HG02884 (cell line): ENCODE measurements at regions not wholly inside any gene's neighbourhood (a gene's known extent, or its start where the extent isn't known, plus 50 kb on each side); places are given as distances from the start of the nearest gene placed in this dataset.
"Not testable (repeated sequence)": the region's sequence is repeated elsewhere in the genome, so short reads cannot be mapped to it uniquely, and the experiment has no call there.

Source experiments
- ATAC-seq: cut with Tn5 transposase; IDR thresholded peaks from one replicate; pipeline ENCODE4 v1.9.1; 2021; ENCODE audit warnings: mild to moderate bottlenecking, moderate library complexity; ENCODE audit not compliant: unreplicated experiment

- ATAC-seq, result peak; percentile 91
Observed at GRCh38 chr6:139474145-139475108, 100.0 kb upstream of the CITED2 start.

DNA sequence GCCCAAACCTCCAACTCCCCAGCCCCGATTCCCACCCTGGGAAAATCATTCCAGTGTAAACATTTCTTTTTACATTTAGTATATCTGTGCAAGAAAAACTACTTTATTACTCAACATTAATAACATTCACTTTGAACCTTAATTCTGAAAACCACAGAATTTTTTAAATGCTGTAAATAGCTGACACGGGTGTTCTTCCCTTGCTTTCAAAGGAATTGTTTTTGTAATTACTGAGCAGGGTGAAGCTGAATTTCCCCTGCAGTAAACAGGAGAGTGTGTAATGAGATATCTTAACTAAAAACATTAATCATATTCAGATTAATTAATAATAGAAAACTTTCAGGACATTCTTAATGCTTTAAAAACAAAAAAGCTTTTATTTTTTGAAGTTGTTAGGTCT, 99.3 kb upstream of the CITED2 start:
- ATAC-seq, result no peak

DNA sequence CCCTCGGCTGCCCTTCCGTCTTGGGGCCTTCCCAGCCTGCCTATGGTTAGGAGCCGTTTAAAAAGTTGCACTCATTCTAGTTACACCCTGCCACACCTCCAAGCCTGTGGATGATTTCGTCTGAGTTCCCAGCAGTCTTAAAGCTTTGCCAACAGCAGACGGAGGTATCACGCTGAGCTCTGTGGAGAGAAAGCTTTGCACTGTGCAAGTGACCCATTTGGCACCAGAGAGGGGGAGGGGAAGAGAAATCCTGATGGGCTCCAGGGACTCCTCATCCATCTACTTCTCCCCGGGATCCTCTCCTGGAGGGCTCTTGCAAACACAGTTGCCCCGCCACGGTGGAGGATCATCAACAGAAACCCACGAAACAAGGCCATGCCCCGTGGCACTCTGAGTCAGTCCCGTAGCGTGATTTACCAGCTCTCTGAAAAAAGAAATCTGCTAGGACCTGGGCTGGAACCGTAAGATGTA, 98.8 kb upstream of the CITED2 start:
- ATAC-seq, result no peak

GRCh38 chr6:139472351-139473015, 98.0 kb upstream of the CITED2 start:
- no peak for ATAC-seq

DNA sequence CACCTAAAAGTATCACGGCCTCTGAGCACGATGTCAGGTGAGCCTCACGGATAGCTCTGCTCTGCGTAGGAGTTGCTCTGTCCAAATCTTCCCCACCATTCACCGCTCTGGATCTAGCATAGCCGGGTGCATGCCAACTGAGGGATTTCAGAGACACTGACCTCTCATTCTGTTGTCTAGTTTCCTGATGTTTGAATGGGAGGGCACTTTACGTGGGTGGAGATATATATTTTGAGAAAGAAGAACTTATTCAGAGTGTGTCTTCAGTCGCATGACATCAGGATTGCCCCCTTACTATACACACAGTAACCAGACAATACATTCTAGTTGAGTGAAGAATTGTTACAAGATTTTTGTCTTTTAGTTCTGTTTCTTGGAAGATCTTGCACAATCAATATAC, 96.5 kb upstream of the CITED2 start:
- ATAC-seq, result no peak

GRCh38 chr6:139468178-139468819, 93.9 kb upstream of the CITED2 start:
- ATAC-seq, result no peak

GRCh38 chr6:139457476-139457875, 83.0 kb upstream of the CITED2 start:
- no peak for ATAC-seq

- no peak for ATAC-seq
Observed at GRCh38 chr6:139452148-139452876, 77.9 kb upstream of the CITED2 start.

- no peak for ATAC-seq
Observed at GRCh38 chr6:139449611-139450000, 75.2 kb upstream of the CITED2 start.

GRCh38 chr6:139448998-139449610, 74.7 kb upstream of the CITED2 start:
- ATAC-seq, result no peak

- ATAC-seq, result peak; percentile 85
Observed at GRCh38 chr6:139448051-139448649, 73.7 kb upstream of the CITED2 start.

- ATAC-seq, result no peak
Observed at GRCh38 chr6:139447656-139447975, 73.2 kb upstream of the CITED2 start.

DNA sequence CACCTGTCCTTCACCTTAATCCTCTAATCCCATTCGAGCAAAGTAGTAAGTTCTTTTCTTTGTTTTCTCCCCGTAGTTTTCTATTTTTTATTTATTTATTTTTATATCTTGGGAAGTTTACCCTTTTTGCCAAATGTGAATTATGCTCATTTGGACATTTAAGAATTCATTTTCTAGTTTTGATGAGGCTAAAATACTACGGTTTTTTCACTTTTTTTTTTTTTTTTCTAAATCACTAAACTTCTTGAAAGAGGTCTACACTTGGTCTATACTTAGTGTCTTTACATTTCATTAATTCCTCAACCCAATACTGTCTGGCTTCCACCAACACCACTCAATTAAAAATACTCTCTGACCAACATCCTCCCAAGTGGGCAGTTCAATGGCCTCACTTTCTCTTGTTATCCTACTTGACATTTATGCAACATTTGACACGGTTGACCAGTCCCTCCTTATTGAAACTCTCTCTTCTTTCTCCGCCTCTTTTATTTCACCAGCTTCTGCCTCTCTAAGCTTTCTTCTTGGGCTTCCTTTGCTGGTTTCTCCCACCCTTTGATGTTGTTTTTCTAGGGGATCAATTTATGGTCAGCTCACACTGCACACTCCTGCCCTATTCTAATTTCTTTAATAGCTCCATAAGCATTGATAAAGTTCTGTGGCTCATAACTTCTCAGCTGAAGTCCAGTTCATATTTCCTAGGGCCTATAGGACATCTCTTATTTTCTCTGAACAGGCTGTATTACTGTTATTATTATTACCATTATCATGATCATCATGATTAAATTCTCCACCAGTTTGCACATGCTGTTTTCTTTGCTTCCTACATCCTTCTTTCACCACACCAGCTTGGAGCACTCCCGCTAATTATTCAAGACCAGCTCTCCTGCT, 72.6 kb upstream of the CITED2 start:
- ATAC-seq, result no peak

DNA sequence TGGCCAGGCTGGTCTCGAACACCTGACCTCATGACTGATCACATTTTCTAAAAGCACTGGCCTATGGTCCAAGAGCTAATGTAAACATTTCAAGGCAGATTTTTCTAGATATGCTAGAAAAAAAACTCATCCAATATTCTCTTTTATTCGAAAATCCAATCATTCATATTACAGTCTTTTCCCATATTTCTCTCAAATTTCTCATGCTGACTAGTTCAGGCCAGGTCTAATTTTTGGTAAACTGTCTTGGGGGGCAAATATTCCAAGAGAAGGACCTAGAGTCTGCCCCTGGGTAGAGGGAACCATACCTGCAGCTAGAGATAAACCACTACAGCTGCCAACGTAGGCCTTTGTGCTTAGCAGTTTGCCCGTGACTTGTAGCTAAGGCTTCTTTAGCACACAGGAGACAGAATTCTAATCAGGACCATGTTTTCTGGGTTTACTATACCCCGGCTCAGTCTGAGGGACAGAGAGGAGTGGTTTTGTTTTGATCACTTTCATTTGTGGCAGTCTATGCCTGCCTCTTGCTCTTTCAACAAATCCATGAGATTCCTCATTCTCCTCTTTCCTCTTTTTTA, 71.8 kb upstream of the CITED2 start:
- no peak for ATAC-seq

- not testable (repeated sequence) for ATAC-seq
Observed at GRCh38 chr6:139444273-139444787, 69.9 kb upstream of the CITED2 start.

DNA sequence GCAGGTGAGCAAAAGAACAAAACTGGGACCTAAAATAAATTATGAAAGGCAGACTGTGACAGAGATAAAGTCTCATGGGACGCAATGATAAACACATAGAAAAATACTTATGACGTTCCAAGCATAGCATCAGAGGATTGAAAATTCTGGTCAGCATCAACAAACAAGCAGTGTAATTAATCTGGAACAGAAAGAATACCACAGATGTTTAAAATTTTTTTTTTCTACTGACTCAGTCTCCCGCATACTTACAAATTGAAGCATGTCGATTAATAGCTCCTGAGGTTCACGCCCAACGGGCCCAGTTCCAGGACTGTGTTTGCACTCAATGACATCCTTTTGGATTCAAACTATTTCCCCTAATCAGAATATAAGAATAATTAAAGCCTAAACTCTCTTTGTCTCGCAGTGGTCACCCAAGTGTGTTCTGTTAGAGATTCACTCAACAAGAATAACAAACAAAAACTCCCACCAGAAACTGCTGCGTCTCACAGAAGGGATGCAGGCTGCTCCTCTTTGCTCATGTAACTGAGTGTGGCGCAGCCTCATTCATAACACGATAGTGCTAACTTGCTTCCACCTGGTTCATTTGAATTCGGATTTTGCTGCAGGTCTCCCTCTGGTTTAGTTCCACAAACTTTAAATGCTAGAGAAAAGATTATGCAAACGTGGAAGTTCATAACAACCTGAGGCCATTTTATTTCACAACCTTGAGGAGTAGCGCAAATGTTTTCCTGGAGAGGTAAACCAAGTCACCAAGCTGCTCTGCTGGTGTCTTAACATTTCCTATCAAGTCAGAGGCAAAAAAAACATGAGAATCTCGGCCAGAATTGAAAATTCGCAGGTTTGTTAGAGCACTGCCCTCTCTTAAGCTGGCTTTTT, 69.0 kb upstream of the CITED2 start:
- no peak for ATAC-seq

- ATAC-seq, result no peak
Observed at GRCh38 chr6:139442188-139442671, 67.8 kb upstream of the CITED2 start.
